Caki2 (cell line): ENCODE measurements at regions not wholly inside any gene's neighbourhood (a gene's known extent, or its start where the extent isn't known, plus 50 kb on each side); places are given as distances from the start of the nearest gene placed in this dataset.
"Not testable (repeated sequence)": the region's sequence is repeated elsewhere in the genome, so short reads cannot be mapped to it uniquely, and the experiment has no call there.

Source experiments
- DNase-seq: peaks from one replicate; pipeline ENCODE4 v3.0.0-alpha.2; 2015; ENCODE audit warnings: low read depth
- in situ Hi-C: cut with HindIII; loops from 2 replicates; pipeline ENCODE4 v1.10.0; 2016; ENCODE audit warnings: low sequenced_read_pairs, low pct_unique_long_range_greater_than_20kb, mixed read lengths

- no peak for DNase-seq
- in situ Hi-C loops = no loop called here
These were observed 57.0 kb downstream of the PCDH20 start for GRCh38 chr13:61358599-61358998.

DNA sequence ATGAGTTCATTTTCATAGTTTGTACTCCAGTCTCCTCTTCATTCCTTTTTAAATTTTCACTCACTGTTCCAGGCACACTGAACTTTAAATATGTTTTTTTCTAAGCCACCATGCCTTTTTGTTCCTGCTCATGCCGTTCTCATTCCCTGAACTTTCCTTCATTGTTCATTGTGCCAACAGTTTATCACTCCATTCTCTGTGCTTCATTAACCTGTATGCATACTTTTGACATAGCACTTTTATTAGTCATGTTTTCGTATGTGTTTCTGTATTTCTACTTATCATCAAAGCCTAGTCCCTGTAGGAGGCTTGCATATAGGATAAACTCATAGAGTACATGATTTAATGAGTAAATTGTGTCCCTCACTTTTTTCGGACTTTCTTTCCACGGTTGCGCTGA is 65.3 kb downstream of the PCDH20 start:
- in situ Hi-C loops = no loop called here
- DNase-seq = peak; percentile 44

DNA sequence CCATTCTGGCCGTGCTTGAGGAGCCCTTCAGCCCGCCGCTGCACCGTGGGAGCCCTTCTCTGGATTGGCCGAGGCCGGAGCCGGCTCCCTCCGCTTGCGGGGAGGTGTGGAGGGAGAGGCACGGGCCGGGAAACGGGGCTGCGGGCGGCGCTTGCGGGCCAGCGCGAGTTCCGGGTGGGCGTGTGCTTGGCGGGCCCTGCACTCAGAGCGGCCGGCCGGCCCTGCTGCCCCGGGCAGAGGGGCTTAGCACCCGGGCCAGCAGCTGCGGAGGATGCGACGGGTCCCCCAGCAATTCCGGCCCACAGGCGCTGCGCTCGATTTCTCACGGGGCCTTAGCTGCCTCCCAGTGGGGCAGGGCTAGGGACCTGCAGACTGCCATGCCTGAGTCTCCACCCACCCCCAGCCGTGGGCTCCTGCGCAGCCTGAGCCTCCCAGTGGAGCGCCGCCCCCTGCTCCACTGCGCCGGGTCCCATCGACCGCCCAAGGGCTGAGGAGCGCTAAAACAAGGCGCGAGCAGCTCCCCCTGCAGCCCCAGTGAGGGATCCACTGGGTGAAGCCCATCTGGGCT is 76.5 kb downstream of the PCDH20 start:
- in situ Hi-C loops = no loop called here

GRCh38 chr13:61316647-61317046 is 99.0 kb downstream of the PCDH20 start:
- in situ Hi-C loops = no loop called here

More for the DNA sequence above, 76.5 kb downstream of the PCDH20 start:
- no peak for DNase-seq

GRCh38 chr13:61294467-61295191 is 121.0 kb downstream of the PCDH20 start:
- peak; percentile 63 for DNase-seq
- in situ Hi-C loops = no loop called here

More at GRCh38 chr13:61316647-61317046, 99.0 kb downstream of the PCDH20 start:
- no peak for DNase-seq

DNA sequence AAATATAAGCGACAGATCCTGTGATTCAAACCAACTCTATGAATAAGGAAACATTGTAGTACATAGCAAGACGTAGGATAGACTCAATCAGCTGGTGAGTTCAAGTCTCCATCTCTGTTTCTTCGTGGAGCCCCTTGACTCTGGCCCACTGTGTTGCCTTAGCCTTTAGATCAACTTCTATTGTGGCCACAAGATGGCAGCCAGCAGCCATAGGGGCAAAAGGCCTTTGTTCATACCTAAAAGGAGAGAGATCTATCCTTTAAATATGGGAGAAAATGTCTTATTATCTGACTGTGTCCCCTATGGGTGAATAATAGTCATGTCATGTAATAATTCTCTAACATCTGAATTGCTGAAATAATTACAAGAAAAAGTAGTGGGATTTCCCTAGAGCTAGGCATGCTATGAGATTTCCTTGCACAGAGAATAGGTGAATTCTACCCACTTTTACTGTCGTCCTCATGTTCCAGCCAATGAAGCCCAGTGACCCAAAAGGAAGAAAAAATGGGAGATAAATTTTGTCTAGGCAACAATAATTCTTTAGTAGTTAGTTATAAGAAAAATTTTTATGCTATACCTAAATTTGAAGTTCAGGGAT is 129.4 kb downstream of the PCDH20 start:
- peak; percentile 20 for DNase-seq
- in situ Hi-C loops = no loop called here

- no peak for DNase-seq
- in situ Hi-C loops = no loop called here
These were observed 137.9 kb downstream of the PCDH20 start for GRCh38 chr13:61277586-61278276.

GRCh38 chr13:61277088-61277487 is 138.6 kb downstream of the PCDH20 start:
- in situ Hi-C loops = no loop called here
- DNase-seq = no peak

DNA sequence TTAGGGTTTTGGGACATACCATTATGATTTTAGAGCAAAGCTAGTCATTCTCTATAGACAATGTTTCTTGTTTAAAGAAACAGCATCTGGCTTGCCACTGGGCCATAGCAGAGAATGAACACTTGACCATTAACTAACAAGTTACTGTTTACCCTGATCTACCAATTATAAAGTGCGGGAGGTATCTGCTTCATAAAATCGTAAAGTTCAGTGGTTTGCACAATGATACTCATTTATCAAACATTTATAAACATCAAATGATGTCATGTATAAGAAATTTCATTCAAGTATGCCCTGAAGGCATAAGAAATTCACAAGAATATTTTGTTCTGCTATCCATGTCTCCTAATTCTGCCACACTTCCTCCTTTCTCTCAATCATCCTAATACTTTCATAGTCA is 139.2 kb downstream of the PCDH20 start:
- peak; percentile 61 for DNase-seq
- in situ Hi-C loops = no loop called here

GRCh38 chr13:61275736-61276135 is 139.9 kb downstream of the PCDH20 start:
- in situ Hi-C loops = no loop called here
- peak; percentile 69 for DNase-seq

DNA sequence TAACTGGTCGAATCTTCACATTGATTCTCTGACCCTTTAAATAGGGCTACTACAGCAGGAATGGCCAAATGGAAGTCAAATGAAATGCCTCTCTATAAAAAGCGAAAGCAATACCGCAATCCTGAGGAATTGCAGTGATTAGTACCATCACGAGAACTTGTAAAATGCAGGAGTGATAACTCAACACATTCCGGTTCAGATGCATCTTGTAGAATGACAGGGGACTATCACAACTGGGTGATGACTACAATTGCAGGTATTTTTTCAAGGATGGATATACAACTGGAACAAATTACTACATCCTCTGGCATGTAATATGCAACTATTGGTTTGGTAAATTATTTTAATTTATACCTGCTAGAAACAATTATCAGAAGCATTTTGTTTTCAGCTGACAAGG is 140.4 kb downstream of the PCDH20 start:
- in situ Hi-C loops = no loop called here
- no peak for DNase-seq

- DNase-seq, in situ Hi-C loops: not testable (repeated sequence)
These were observed 148.8 kb downstream of the PCDH20 start for GRCh38 chr13:61266896-61267295.

DNA sequence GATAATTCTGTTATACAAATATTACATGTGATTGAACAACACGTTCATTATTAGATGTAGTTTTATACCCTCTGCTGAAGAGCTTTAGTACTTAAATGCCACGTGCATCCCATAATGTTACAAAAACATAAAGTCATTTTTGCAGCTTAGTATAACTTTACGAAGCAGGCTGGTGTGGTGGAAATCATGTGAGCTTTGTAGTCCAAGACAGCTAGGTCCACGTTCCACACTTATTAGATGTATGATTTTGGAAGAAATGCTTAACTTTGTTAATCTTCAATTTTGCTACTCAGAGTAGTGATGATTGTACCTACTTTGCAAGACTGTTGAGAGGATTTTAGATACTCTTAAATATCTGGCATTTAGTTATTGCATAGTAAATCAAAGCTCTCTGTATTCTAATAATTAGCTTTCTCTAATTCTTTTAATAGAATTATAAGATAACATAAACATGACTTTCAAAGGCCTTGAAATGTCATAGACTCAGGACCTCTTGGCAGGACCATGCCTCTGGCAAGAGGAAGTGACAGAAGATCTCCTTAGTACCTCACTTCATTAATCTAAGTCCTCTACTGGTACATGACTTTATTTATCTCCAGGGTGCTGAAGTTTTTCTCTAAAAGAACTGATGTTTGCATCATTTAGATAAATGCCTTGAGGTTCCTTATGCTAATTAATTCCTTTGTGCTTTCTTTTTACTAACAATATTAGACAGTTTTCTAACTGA is 153.7 kb downstream of the PCDH20 start:
- DNase-seq = no peak
- in situ Hi-C loops = no loop called here

- in situ Hi-C loops = no loop called here
- DNase-seq = no peak
These were observed 157.5 kb downstream of the PCDH20 start for GRCh38 chr13:61258185-61258584.

DNA sequence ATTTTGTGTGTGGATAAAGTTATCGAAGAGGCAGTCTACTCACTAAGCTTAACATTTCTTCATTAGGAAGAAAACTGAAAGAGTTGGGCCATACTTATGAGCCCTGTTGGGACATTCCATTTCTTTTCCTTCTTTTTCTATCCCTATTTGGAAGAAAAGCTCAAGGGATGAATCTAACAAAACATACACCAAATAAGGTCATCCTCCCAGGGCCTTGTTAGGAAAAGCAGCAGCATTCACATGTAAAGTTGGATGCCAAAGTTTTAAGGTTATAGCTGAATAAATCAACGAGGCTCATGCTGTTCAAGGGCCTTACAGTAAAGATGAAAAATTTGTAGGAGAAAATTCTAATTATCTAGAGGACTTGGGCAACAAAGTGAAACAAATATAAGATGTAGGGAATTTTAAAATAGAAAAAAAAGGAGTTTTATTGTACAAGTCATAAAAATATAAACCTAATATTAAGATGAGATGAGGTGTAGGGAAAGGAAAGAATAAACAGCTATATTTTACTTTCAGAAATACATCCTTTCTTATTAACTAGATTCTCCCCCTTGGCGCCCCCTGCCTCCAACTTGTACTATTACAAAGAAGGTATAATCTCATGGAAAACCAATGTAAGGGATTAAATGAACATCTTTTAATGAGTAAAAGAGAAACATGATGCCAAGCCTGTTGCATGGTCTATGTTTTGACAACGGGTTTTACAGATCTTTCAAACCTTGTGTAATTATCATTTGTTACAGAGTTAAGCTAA is 160.4 kb downstream of the PCDH20 start:
- DNase-seq = no peak
- in situ Hi-C loops = no loop called here

DNA sequence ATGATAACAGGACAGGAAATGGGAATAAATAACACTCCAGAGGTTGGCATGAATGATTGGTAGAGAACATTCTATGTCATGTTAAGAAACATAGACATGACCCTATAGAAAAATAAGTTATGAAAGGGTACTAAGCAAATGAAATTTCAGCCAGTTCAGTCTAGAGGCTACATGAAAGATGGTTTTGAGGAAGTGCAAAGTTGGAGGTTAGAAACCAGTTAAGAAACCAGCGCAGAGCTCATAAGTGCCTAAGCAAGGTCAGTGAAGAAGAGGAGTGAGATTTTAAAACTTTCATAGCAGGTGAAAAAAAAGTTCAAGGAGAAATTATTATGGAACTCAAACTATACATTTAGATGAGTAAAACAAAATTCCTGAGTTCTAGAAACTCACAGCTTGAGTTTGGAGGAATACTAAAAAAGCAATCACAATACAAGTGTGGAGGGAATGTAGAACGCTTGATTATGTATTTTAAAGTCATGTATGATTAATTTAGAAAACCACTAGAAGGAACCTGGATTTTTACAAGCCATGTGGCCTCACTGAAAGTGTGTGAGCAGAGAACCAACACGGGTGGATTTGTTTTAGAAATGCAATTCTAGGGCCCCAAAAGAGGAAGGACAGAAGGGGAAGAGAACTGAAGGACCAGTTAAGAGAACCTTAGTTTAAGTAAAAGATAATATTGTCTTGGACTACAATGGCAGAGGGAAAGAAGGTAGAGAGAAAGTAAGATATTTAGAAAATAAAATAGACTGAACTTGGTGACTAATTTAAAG is 162.4 kb downstream of the PCDH20 start:
- DNase-seq = no peak
- in situ Hi-C loops = no loop called here

DNA sequence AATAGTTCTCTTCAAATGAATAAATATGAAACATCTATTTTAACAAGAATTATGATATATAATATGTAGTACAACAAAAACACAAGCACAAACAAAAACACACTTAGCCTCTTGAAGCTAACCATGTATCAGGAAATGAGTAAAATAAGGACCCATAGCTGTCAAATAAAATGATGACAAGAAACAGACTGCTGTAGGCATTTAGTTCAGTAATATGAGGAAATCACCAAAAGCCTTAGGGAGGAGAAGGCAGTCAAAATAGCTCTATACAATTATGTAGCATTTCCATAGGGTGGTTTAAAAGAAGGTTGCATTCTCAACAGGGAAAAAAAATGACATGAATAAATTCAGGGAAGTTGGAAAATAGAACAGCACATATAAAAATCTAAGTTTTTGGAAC is 163.4 kb downstream of the PCDH20 start:
- DNase-seq = no peak
- in situ Hi-C loops = no loop called here
